ENCODE measurements at regions not wholly inside any gene's neighbourhood (a gene's known extent, or its start where the extent isn't known, plus 50 kb on each side); places are given as distances from the start of the nearest gene placed in this dataset.

DNA sequence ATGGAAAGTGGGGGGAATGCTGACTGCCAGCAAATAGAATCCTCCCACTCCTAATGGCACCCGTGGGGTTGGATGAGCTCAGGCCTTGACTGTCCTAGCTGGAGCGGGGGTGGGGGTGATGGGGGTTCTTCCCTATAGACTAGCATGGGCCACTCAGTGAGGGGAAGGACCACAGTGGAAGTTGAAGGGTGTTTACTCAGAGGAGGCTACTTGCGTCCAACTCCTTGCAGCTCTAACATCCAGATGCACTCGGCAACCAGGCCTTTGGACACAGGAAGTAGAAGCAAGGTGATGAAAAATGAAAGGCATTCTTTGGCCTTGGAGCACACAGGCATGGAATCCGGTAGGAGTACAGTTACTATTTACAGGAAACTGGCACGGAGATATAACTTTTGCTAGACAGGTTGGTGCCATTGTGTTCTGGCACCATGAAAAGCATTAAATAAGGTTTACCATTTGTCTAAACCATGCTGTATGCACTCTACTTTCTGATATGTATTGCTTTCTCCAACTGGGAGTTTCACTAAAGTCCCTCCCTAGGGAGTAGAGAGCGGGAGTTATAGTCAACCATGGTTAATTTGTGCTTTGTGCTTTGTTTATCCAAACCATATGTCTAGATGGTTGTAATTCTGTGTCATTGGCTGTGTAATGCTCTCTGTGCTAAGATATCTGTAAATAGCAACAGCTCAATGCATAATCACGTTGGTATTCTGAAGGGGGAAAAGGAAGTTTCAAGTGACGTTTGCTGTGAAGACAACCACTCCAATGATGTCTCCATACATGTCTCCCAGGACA, 125.3 kb downstream of the TSHZ3 start:
- Histone ChIP-seq H3K27me3 (ENCODE audit: control insufficient read depth, insufficient read depth, low read length) (no peaks in the 10 kb centered on the region; the same call in 1 of the 2 replicates), H3K36me3 (replicated peaks; ENCODE audit: control insufficient read depth, insufficient read depth, low read length) (no peaks in the 10 kb centered on the region), H3K4me3 (ENCODE audit: insufficient read depth, low read depth, low read length) (no peak overlapping the region)
- DNase-seq: no peak

DNA sequence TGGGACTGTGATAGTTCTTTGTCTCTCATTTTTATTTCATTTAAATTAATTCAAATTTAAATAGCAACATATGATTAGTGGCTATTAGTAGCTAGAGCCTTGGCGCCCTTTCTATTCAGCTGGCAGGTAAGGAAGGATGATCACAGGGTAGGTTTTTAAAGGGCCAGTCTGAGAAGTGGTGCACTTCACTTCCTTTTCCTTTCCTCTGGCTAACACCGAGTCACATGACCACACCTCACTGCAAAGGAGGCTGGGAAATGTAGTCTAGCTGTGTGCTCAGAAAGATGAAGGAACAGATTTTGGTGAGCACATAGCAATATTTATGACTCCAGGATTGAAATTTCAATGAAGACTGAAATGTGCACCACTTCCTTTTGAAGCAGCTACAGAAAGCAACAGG, 128.7 kb downstream of the TSHZ3 start:
- H3K4me3 ChIP-seq (ENCODE audit: insufficient read depth, low read depth, low read length): no peak overlapping the region
- DNase-seq: peak; percentile 32
- no peaks in the 10 kb centered on the region for H3K36me3 ChIP-seq (replicated peaks; ENCODE audit: control insufficient read depth, insufficient read depth, low read length)
- H3K27me3 ChIP-seq (ENCODE audit: control insufficient read depth, insufficient read depth, low read length): no peaks in the 10 kb centered on the region; the same call in 1 of the 2 replicates

DNA sequence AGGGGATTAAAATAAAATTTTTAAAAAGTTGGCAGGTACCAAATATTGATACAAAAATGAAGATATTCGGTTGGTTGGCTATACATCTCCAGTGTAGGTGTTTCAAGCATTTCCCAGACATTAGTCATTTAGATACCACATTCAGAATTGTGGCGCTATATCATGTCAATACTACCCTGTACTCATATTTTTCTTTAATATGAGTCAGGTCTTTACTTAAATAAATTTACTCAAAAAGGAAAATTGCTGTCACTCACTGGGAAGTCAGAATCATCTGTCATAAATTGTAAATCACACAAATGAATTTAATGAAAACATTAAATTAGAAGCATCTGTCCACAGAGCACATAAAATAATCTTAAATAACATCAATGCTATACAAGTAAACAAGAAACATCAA, 134.2 kb downstream of the TSHZ3 start:
- Histone ChIP-seq H3K4me3 (ENCODE audit: insufficient read depth, low read depth, low read length) (no peak overlapping the region), H3K36me3 (replicated peaks; ENCODE audit: control insufficient read depth, insufficient read depth, low read length) (no peaks in the 10 kb centered on the region), H3K27me3 (ENCODE audit: control insufficient read depth, insufficient read depth, low read length) (no peaks in the 10 kb centered on the region)
- no peak for DNase-seq

DNA sequence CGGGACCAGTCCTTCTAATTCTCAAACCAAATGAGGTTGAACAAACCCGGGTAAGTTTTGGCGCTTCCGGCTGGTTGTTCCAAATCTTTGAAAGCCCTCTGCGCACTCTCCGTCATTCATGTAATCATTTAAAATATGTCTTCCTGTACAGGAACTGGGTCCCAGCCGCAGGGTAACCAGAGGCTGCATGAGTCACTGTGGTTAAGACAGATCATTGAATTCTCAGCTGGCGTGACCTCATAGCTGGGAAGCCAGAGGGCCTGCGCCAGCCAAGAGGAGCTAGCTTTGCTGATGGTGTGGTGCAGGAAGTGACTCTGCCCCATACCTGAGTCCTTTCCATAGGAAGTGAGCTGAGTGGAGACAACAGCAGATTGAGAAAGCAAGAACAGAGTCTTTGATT, 135.2 kb downstream of the TSHZ3 start:
- no peak for DNase-seq

DNA sequence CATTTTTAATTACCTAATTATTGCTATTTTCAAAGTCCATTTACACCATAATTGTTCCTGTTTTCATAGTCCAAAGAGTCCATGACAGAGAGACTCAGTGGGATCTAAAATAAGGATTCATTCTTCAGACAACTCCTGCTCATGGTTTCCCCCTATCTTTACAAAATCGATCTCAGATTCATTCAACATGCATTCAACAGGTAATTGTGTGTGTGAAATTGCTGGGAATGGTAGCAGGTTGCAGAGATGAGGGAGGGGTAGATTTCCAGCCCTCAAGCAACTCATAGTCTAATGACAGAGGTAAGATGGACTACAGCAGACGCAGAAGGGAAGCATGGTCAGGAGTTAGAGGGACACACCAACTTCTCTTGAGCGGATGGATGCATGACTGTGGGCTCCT, 138.1 kb downstream of the TSHZ3 start:
- no peaks in the 10 kb centered on the region for H3K27me3 ChIP-seq (ENCODE audit: control insufficient read depth, insufficient read depth, low read length)
- no peaks in the 10 kb centered on the region for H3K36me3 ChIP-seq (replicated peaks; ENCODE audit: control insufficient read depth, insufficient read depth, low read length)
- no peak for DNase-seq
- no peak overlapping the region for H3K4me3 ChIP-seq (ENCODE audit: insufficient read depth, low read depth, low read length)

More for the DNA sequence above, 135.2 kb downstream of the TSHZ3 start:
- H3K27me3 ChIP-seq (ENCODE audit: control insufficient read depth, insufficient read depth, low read length): no peaks in the 10 kb centered on the region
- no peak overlapping the region for H3K4me3 ChIP-seq (ENCODE audit: insufficient read depth, low read depth, low read length)
- no peaks in the 10 kb centered on the region for H3K36me3 ChIP-seq (replicated peaks; ENCODE audit: control insufficient read depth, insufficient read depth, low read length)

DNA sequence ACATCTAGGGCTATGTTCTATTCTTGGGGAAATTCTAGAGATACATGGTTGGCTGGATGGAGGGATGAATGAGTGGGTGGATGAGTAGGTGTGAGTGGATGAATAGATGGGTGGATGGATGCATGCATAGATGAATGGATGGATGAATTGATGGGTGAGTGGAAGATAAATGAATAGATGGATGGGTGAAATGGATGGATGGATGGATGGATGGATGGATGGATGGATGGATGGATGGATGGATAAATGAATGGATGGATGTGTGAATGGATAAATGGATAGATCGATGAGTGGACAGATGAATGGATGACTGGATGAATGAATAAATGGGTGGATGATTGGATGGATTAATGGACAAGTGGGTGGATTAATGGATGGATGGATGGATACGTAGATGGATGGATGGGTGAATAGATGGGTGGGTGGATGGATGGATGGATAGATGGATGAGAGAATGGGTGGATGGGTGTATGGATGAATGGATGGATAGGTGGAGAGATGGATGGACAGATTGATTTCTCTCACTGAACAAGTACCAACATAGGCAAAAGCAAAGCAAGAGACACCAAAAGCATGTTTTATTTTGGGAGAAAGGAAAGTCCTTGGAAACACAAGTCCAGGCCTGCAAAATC, 143.2 kb downstream of the TSHZ3 start:
- no peaks in the 10 kb centered on the region for H3K36me3 ChIP-seq (replicated peaks; ENCODE audit: control insufficient read depth, insufficient read depth, low read length)
- H3K4me3 ChIP-seq (ENCODE audit: insufficient read depth, low read depth, low read length): no peak overlapping the region
- H3K27me3 ChIP-seq (ENCODE audit: control insufficient read depth, insufficient read depth, low read length): peaks cover 2% of the 10 kb centered on the region; the same call in 1 of the 2 replicates
- no peak for DNase-seq

DNA sequence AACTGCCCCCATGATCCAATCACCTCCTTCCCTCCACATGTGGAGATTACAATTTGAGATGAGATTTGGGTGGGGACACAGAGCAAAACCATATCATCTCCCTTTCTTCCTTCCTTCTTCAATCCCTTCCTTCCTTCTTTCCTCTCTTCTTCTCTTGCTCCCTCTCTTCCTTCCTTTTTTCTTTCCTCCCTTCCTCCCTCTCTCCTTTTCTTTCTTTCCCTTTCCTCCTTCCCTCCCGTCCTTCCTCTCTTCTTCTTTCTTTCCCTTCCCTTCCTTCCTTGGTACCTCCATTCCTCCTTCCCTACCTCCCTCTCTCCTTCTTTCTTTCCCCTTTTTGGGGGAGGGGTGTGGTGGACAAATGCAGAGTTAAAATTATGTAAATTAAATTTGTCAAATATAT, 145.1 kb downstream of the TSHZ3 start:
- H3K4me3 ChIP-seq (ENCODE audit: insufficient read depth, low read depth, low read length): no peak overlapping the region
- peaks cover 2% of the 10 kb centered on the region; the same call in 1 of the 2 replicates for H3K27me3 ChIP-seq (ENCODE audit: control insufficient read depth, insufficient read depth, low read length)
- H3K36me3 ChIP-seq (replicated peaks; ENCODE audit: control insufficient read depth, insufficient read depth, low read length): no peaks in the 10 kb centered on the region
- DNase-seq: no peak

DNA sequence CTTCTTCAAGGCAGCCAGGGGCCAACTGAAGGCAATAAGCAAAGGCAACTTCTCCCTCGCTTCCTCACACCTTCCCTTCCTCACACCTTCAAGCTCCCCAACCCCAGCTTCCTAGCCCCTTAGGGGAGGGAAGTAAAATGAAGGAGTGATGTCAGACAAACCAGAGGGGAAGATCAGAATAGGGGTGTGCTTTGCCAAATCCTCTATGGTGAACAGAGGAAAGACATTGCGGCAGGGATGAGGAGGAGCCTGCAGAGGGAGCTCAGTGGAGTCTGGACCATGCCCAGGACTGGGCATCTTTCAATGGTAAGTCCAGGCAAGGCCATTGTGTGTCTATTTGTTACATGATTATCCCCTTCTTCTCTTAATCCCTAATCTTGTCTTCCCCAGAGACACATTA, 164.0 kb downstream of the TSHZ3 start:
- Histone ChIP-seq H3K36me3 (replicated peaks; ENCODE audit: control insufficient read depth, insufficient read depth, low read length) (no peaks in the 10 kb centered on the region), H3K4me3 (ENCODE audit: insufficient read depth, low read depth, low read length) (no peak overlapping the region), H3K27me3 (ENCODE audit: control insufficient read depth, insufficient read depth, low read length) (no peaks in the 10 kb centered on the region)
- no peak for DNase-seq

DNA sequence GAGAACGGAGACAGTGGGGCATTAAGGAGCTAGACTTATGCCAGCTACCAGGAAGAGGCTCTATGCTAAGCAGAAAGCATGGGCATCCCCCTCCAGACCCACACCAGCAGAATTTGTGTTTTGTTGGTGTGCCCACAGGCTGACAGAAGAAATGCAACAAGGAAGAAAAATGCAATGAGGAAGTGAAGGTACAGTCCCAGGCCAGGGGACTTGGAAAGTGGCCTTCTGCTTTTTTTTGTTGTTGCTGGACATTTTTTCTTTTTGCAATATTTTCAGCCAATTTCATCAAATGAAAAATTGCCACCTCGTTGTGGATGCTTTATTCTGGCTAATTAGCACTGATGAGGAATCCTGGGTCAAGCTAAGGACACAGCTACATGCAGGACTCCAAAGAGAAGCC, 167.7 kb downstream of the TSHZ3 start:
- no peaks in the 10 kb centered on the region for H3K36me3 ChIP-seq (replicated peaks; ENCODE audit: control insufficient read depth, insufficient read depth, low read length)

DNA sequence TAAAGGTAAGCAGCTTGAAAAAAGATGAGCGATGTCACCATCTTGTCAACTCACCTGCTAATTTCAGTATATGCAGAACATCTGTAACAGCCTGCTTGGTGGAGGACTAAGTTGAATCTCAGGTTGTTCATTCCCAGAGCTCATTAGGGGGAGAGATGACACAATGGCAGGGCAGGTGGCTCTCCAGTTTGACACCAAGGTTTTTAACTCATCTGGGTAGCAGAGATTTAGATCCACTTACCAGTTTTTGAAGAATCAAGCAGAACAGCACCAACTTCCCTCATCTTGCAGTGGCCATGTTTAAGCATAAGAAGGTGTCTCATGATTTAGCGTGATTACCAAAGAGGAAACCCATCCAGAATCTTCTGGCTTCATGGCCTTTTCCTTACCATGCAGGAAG, 168.3 kb downstream of the TSHZ3 start:
- H3K36me3 ChIP-seq (replicated peaks; ENCODE audit: control insufficient read depth, insufficient read depth, low read length): no peaks in the 10 kb centered on the region

More for the DNA sequence above, 167.7 kb downstream of the TSHZ3 start:
- DNase-seq: no peak
- Histone ChIP-seq H3K27me3 (ENCODE audit: control insufficient read depth, insufficient read depth, low read length) (no peaks in the 10 kb centered on the region), H3K4me3 (ENCODE audit: insufficient read depth, low read depth, low read length) (no peak overlapping the region)

DNA sequence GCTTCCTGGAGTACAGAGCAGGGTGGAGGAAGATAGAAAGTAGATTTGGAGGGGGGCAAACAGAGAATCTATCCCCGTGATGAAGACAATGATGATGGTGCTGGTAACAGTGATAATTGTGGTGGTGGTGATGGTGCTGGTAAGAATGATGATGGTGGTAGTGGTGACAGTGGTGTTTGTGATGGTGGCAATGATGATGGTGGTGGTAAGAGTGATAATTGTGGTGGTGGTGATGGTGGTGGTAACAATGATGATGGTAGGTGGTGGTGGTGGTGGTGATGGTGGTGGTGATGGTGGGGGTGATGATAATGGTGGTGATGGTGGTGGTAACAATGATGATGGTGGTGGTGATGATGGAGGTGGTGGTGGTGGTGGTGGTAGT, 169.8 kb downstream of the TSHZ3 start:
- no peak overlapping the region for H3K4me3 ChIP-seq (ENCODE audit: insufficient read depth, low read depth, low read length)
- no peaks in the 10 kb centered on the region for H3K27me3 ChIP-seq (ENCODE audit: control insufficient read depth, insufficient read depth, low read length)
- H3K36me3 ChIP-seq (replicated peaks; ENCODE audit: control insufficient read depth, insufficient read depth, low read length): no peaks in the 10 kb centered on the region
- no peak for DNase-seq

More for the DNA sequence above, 168.3 kb downstream of the TSHZ3 start:
- no peak for DNase-seq
- no peak overlapping the region for H3K4me3 ChIP-seq (ENCODE audit: insufficient read depth, low read depth, low read length)
- no peaks in the 10 kb centered on the region for H3K27me3 ChIP-seq (ENCODE audit: control insufficient read depth, insufficient read depth, low read length)

DNA sequence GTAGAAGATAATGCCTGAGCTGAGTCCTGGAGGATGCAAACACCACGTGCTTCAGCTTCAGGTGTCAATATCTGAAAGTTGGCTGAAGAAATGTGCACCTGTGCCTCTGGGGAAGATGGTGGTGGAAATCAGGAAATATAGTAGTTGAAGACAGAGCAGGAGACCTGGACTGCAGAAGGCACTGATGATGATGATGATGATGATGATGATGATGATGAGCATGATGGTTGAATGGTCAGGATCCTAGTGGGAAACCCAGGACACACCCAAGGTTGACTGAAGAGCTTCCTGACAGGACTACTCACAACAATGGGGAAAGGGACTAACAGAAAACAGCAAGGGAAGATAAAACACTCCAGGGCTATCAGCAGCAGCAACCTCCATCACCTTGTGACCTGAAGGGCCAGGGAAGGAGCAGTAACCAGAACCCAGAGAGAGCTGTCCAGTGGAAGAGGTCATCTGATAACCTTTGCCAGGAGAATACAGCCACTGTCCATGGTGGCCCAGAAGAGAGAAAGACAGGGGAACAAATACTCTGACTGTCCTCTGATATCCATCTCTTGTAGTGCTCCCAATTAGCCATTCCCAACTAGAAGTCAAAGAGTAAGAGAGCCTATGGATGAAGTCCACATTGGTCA, 170.3 kb downstream of the TSHZ3 start:
- no peak overlapping the region for H3K4me3 ChIP-seq (ENCODE audit: insufficient read depth, low read depth, low read length)
- DNase-seq: no peak
- no peaks in the 10 kb centered on the region for H3K27me3 ChIP-seq (ENCODE audit: control insufficient read depth, insufficient read depth, low read length)
- H3K36me3 ChIP-seq (replicated peaks; ENCODE audit: control insufficient read depth, insufficient read depth, low read length): no peaks in the 10 kb centered on the region

DNA sequence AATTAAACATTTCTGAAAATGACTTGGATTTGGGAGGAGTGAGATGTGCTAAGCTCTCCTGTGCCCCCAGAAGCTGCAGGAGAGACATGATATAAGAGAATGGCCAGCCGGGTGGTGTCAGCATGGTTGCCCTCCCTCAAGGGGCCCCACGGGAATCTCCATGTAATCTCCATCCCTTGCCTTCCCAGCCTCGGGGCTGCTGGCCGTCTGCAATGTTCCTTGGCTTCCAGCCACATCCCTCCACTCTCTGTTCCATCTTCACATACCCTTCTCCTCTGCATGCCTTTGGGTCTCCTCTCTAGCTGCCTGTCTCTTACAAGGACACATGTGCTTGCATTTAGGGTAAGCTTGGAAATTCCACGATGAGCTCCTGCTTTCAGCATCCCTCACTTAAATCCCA, 172.0 kb downstream of the TSHZ3 start:
- no peak overlapping the region for H3K4me3 ChIP-seq (ENCODE audit: insufficient read depth, low read depth, low read length)
- DNase-seq: no peak
- H3K27me3 ChIP-seq (ENCODE audit: control insufficient read depth, insufficient read depth, low read length): no peaks in the 10 kb centered on the region
- no peaks in the 10 kb centered on the region for H3K36me3 ChIP-seq (replicated peaks; ENCODE audit: control insufficient read depth, insufficient read depth, low read length)

DNA sequence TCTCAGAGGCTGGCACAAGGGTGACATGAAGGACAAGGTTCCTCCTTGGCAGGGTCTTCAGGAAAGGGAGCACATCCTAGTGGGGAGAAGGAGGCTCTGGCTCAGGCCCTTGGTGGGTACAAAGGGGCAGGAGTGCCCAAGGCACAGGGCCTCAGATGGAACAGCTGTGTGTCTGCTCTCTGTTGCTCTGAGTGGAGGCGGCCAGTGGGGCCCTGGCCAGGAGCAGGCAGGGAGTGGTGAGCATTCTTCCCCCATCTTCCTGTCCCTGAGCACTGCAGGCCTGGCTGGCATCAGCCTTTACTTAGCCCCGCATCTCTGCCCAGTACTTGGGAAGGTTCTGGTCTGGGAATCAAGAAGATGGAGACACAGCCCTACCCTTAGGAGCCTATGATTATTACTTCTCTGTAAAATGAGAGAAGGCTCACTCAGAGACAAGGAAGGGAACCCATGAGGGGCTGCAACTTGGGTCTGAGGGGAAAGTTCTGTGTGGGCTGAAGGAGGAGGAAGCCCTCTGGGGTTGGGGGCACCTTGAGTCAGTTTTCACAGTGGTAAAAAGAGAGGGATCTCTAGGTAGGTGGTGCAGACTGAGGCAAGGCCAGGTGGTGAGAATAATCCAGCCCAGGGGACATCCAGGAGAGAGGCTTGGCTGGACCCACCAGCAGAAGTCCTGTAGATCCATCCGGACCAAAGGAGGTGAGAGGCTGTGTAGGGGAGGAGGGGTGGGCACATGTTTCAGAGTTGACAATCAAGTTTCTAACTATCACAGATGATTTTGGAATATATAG, 173.5 kb downstream of the TSHZ3 start:
- H3K36me3 ChIP-seq (replicated peaks; ENCODE audit: control insufficient read depth, insufficient read depth, low read length): no peaks in the 10 kb centered on the region
- no peaks in the 10 kb centered on the region for H3K27me3 ChIP-seq (ENCODE audit: control insufficient read depth, insufficient read depth, low read length)
- H3K4me3 ChIP-seq (ENCODE audit: insufficient read depth, low read depth, low read length): no peak overlapping the region
- no peak for DNase-seq
